Activated T-cell treated with anti-CD3 and anti-CD28 coated beads, Interleukin-2, amount 50 U/mL, for 72 hours (primary cell): ENCODE measurements at regions not wholly inside any gene's neighbourhood (a gene's known extent, or its start where the extent isn't known, plus 50 kb on each side); places are given as distances from the start of the nearest gene placed in this dataset.

Experiments used
- ATAC-seq, 2 donors: fragments of 150-1000 bp; cut with Tn5 transposase; replicated peaks in 1 of 2; 2 replicates each; pipeline ENCODE4 v1.10.0; 2021; ENCODE audit warnings: moderate library complexity in 2 of 2, mild to moderate bottlenecking in 1 of 2
- DNase-seq, 2 donors: peaks; one replicate each; pipeline ENCODE4 v3.0.0; 2021 to 2022; ENCODE audit warnings: mixed read lengths in 1 of 2
- H3K27ac Mint-ChIP-seq: one replicate; pipeline ENCODE4 v1.8.0; 2022; ENCODE audit warnings: mild to moderate bottlenecking, moderate library complexity, mixed read lengths
- H3K27me3 Mint-ChIP-seq: one replicate; pipeline ENCODE4 v1.8.0; 2022; ENCODE audit warnings: low read depth, mixed read lengths
- H3K36me3 Mint-ChIP-seq, 2 donors: one replicate each; pipeline ENCODE4 v1.8.0; 2022; ENCODE audit warnings: mixed read lengths in 2 of 2, mild to moderate bottlenecking in 1 of 2; ENCODE audit not compliant: insufficient read depth in 2 of 2
- H3K4me1 Mint-ChIP-seq: one replicate; pipeline ENCODE4 v1.8.0; 2022; ENCODE audit warnings: low read depth, mixed read lengths
- H3K4me3 Mint-ChIP-seq, 2 donors: one replicate each; pipeline ENCODE4 v1.8.0; 2022; ENCODE audit warnings: mild to moderate bottlenecking in 2 of 2, mixed read lengths in 2 of 2, moderate library complexity in 2 of 2
- H3K9me3 Mint-ChIP-seq, 2 donors: one replicate each; pipeline ENCODE4 v1.8.0; 2022; ENCODE audit warnings: mixed read lengths in 2 of 2

DNA sequence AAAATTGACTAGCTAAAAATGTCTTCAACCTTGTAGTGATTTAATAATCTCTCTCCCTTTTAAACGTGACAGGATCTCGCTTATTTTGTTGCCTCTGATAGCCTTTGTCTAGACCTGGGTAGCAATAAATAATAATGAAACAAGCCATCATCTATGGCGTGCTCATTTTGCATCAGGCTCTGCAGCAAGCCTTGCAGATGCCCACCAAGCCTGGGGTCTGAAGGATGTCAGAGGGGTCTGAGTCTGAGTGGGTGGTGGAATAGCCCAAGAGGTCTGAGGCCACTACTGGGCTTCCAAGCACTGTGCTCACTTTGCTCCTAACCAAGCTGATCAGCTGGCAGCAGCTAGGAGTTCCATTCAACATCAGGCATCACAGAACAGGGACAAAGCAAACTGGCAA is 109.4 kb downstream of the GYPC start:
- H3K36me3 Mint-ChIP-seq: no peaks in the 10 kb centered on the region
- H3K4me1 Mint-ChIP-seq: peaks cover 51% of the 10 kb centered on the region
- DNase-seq: no peak

DNA sequence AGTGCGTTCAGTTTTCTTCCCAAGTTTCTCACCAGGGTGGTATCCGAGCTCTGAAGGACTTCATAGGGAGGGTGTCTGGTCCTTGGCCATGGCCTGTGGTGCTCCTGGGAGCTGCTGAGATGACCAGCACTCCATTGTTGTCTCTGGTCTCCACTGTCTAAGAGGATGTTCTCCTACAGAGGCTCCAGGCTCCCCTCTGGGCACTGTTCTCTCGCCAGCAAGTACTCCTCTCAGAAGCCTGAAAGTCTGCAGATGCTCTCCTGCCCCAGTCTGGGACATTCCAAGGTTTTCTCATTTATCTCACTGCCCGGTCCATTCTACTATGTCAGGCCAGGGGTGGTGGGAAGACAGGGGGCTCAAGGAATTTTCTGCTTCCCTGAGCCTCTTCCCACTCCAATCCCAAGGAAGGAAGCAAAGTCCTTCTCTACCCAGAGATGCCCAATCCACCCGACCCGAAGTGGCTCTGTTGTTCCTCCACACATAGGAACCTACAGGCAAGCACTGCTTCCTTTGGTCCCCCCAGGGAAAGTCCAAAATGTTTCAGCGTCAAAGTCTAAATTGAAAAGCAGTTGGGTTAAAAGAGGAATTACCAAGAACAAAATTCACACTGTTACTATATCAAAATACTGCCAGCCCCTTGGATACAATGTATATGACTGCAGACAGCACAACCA is 110.5 kb downstream of the GYPC start:
- Mint-ChIP-seq H3K4me3 (no peak overlapping the region), H3K4me1 (peaks cover 45% of the 10 kb centered on the region), H3K27ac (no peak overlapping the region), H3K36me3 (no peaks in the 10 kb centered on the region), H3K9me3 (no peaks in the 10 kb centered on the region), H3K27me3 (no peaks in the 10 kb centered on the region)
- no peak for DNase-seq
- ATAC-seq: no peak

More for the DNA sequence above, 109.4 kb downstream of the GYPC start:
- Mint-ChIP-seq H3K4me3 (no peak overlapping the region), H3K27ac (no peak overlapping the region), H3K9me3 (no peaks in the 10 kb centered on the region), H3K27me3 (no peaks in the 10 kb centered on the region)
- ATAC-seq: no peak

DNA sequence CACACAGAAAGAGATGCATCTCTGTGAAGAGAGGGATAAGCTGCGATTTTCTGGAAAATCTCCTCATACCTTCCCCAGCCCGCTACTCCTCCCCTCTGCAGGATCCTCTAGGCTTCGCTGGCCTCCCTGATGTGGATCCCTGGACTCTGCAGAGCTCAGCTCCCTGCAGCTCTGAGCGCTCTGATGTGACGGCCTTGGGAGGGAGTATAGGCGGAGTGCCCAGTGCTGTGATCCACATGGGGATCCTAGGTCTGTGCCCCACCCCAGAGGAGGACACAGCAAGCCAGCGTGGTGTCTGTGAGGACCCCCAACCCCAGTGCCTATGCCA is 111.0 kb downstream of the GYPC start:
- DNase-seq (no peak), ATAC-seq (no peak)
- Mint-ChIP-seq H3K4me3 (no peak overlapping the region), H3K9me3 (no peaks in the 10 kb centered on the region), H3K27me3 (no peaks in the 10 kb centered on the region), H3K36me3 (no peaks in the 10 kb centered on the region), H3K27ac (no peak overlapping the region), H3K4me1 (peaks cover 40% of the 10 kb centered on the region)

DNA sequence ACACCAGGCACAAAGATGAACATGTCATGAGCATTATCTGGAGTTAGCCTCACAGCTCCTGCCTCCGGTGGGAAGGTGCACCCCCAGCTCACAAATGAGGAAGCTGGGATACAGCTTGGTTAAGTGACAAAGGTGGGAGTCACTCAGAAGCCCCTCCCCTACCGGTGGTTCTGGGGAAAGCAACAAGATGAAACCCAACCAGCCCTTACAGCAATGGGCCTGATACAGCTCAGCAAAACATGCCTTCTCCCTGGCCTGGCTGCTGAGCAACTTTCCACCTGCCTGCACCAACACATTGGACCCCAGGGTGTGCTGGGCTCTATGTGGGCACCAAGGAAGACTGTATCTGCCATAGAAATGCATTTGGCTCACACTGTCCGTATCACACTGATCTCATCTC is 113.2 kb downstream of the GYPC start:
- H3K27ac Mint-ChIP-seq: no peak overlapping the region
- H3K9me3 Mint-ChIP-seq: no peaks in the 10 kb centered on the region
- no peak for DNase-seq
- H3K27me3 Mint-ChIP-seq: no peaks in the 10 kb centered on the region
- no peak for ATAC-seq
- peaks cover 21% of the 10 kb centered on the region for H3K4me1 Mint-ChIP-seq
- H3K4me3 Mint-ChIP-seq: no peak overlapping the region
- no peaks in the 10 kb centered on the region for H3K36me3 Mint-ChIP-seq

DNA sequence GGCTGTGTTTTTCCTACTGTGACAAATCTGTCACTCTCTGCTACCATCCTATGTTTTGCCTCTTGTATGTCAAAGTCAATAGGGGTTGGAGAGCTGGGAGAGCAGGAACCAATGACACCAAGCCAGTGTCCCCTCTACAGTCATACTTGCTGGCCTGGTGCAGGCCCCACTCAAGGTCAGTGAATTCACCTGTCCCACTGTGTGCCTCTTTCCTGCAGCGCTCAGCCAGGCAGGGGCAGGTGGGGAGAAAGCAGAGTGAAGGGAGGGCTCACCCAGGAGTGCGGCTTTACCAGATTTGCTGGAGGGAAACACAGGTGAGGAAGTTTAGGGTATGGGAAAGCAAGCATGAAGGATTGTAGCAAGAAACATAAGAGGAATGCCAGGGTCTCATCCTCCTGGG is 114.5 kb downstream of the GYPC start:
- Mint-ChIP-seq H3K27me3 (no peaks in the 10 kb centered on the region), H3K9me3 (no peaks in the 10 kb centered on the region), H3K36me3 (no peaks in the 10 kb centered on the region), H3K27ac (no peak overlapping the region), H3K4me1 (peaks cover 12% of the 10 kb centered on the region), H3K4me3 (no peak overlapping the region)
- ATAC-seq (no peak), DNase-seq (no peak)

DNA sequence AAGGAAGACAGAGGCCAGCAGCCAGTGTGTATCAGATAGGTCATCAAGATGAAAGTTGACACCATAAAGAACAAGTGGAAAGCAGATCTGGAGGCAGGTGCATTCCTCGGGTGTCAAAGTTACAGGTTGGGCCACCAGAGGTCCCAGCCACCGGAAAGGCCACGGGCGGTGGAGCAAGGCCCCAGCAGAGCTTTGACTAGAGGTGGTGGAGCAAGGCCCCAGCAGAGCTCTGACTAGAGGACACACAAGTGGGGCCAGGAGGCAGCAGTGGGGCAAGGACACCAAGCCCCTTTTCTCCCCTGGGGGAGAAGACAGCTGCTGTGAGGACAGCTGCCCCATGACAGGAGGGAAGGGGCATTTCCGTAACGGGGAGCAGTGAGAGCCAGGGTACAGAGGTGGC is 115.1 kb downstream of the GYPC start:
- Mint-ChIP-seq H3K4me1 (peaks cover 12% of the 10 kb centered on the region), H3K36me3 (no peaks in the 10 kb centered on the region), H3K27ac (no peak overlapping the region), H3K4me3 (no peak overlapping the region), H3K9me3 (no peaks in the 10 kb centered on the region), H3K27me3 (no peaks in the 10 kb centered on the region)
- DNase-seq (no peak), ATAC-seq (no peak)

DNA sequence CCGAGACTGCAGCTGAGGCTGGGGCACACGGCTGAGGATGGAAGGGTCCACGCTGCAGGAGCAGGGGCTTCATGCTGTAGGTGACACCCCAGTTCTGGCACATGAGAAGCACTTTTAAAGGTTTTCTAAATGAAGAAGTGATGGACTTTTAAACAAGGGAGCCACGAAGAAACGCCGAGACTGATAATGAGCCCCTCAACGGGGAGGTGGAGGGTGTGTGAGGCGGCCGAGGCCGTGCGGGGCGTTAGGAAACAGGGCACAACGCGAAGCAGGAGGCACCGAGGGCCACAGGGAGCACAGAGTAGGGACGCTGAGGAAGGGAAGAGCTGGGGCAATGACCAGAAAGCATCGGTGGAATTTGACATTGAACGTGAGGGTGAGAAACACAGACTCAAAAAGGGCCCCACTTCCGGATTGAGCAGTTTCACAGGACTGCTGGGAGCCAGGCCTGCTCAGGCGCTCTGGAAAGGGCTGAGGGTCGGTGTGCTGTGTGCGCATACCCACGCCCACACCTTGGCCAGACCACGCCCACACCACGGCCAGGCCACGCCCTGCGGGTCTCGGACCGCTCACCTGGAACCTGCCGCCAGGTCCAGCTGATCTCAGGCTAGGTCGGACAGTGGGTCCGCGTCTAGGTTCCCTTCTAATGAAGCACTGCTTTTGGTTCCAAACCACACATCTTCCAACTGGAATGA is 115.7 kb downstream of the GYPC start:
- Mint-ChIP-seq H3K27me3 (no peaks in the 10 kb centered on the region), H3K4me1 (peaks cover 7% of the 10 kb centered on the region), H3K36me3 (no peaks in the 10 kb centered on the region), H3K9me3 (no peaks in the 10 kb centered on the region), H3K27ac (no peak overlapping the region), H3K4me3 (no peak overlapping the region)
- DNase-seq: no peak
- no peak for ATAC-seq

DNA sequence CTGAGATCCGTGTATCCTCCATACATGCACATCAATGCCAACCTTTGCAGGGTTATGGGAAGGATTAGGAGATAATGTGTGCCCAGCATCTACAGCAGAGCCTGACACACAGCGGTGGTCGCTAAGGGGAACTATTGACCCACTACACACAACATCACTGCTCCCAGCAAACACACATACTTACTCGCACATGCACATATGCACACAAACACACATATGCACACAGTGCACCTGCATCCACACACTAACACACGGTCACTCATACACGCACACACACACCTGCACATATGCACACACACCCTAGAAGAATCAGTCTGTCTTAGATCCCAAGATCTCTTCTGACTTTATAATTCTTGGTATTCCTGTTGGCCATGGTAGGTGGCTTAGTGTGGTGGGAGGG is 118.3 kb downstream of the GYPC start:
- no peak overlapping the region for H3K27ac Mint-ChIP-seq
- no peak overlapping the region for H3K4me3 Mint-ChIP-seq
- no peaks in the 10 kb centered on the region for H3K27me3 Mint-ChIP-seq
- DNase-seq (no peak), ATAC-seq (no peak)
- H3K9me3 Mint-ChIP-seq: no peaks in the 10 kb centered on the region
- H3K4me1 Mint-ChIP-seq: peaks cover 7% of the 10 kb centered on the region
- H3K36me3 Mint-ChIP-seq: no peaks in the 10 kb centered on the region

DNA sequence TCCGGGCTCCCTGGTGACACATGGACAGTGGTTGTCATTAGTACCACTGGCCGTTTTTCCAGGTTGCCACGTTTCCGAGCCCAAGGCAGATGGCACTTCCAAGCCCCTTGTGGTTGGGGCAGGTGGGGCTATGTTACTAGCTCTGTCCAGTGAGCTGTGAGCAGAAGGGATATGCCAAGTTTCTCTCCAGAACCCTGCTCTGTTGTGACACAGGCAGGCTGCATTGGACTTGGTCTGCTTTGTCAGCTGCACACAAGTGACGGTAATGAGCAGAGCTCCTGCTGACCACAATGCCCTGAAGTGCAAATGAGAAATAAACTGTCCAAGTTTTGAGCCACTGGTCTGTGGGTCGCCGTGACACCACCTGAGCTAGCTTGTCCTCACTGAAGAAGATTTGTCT is 118.8 kb downstream of the GYPC start:
- H3K36me3 Mint-ChIP-seq: no peaks in the 10 kb centered on the region
- no peak overlapping the region for H3K27ac Mint-ChIP-seq
- H3K4me3 Mint-ChIP-seq: no peak overlapping the region
- no peak for DNase-seq
- no peaks in the 10 kb centered on the region for H3K9me3 Mint-ChIP-seq
- no peak for ATAC-seq
- H3K27me3 Mint-ChIP-seq: no peaks in the 10 kb centered on the region
- peaks cover 7% of the 10 kb centered on the region for H3K4me1 Mint-ChIP-seq

DNA sequence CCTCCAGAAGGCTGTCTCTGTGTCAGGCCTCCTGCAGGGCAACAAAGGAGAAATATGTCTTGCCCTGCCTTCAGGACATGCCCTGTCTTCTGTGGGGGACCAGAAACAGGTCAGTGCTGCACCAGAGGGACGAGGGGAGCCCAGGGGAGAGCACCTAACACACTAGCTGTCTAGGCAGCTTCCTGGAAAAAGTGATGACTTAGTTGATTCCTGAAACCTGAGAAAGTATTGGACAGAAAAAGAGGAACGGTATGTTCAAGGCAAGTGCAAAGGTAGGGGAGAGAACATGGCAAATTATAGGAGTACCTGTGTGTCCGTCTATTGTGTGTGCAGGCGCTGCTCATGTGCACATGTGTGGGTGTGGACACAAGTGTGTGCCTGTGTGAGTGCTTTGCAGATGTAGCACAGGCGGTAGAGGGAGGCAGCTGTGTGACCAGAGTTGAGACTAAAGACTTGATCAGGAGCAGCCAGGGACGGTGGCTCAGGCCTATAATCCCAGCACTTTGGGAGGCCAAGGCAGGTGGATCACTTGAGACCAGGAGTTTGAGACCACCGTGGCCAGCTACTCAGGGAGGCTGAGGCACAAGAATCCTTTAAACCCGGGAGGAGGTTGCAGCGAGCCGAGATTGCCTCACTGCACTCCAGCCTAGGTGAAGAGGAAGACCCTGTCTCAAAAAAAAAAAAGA is 119.5 kb downstream of the GYPC start:
- DNase-seq: no peak
- Mint-ChIP-seq H3K4me1 (peaks cover 7% of the 10 kb centered on the region), H3K36me3 (no peaks in the 10 kb centered on the region), H3K9me3 (no peaks in the 10 kb centered on the region), H3K27me3 (peaks cover 5% of the 10 kb centered on the region), H3K27ac (peak overlapping the region; percentile 64), H3K4me3 (peak overlapping the region; percentile 57 to 74)
- ATAC-seq: no peak

DNA sequence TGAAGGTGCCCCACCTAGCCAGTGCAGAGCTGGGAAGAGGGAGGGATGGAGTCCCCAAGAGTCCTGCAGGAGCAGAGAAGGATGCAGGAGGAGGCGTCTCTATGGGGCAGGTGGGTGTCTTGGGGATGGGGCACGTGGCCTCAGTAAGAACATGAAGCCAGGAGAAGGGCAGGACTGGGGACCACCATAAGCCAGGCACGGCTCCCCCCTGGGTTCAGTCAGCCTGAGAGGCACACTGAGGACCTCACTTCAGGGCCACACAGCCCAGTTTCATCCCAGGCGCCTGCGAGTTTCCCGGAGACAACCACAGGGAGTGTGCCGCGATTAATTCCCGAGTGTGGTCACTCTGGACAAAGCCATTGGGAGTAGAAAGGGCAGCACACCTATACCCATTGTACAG is 120.3 kb downstream of the GYPC start:
- peaks cover 8% of the 10 kb centered on the region for H3K27me3 Mint-ChIP-seq
- H3K4me3 Mint-ChIP-seq: peak overlapping the region; percentile 57 to 74
- ATAC-seq (peak; percentile 2), DNase-seq (peak in 1 of 2 donors; percentile 5)
- no peaks in the 10 kb centered on the region for H3K9me3 Mint-ChIP-seq
- H3K36me3 Mint-ChIP-seq: no peaks in the 10 kb centered on the region
- H3K4me1 Mint-ChIP-seq: peaks cover 7% of the 10 kb centered on the region
- no peak overlapping the region for H3K27ac Mint-ChIP-seq

DNA sequence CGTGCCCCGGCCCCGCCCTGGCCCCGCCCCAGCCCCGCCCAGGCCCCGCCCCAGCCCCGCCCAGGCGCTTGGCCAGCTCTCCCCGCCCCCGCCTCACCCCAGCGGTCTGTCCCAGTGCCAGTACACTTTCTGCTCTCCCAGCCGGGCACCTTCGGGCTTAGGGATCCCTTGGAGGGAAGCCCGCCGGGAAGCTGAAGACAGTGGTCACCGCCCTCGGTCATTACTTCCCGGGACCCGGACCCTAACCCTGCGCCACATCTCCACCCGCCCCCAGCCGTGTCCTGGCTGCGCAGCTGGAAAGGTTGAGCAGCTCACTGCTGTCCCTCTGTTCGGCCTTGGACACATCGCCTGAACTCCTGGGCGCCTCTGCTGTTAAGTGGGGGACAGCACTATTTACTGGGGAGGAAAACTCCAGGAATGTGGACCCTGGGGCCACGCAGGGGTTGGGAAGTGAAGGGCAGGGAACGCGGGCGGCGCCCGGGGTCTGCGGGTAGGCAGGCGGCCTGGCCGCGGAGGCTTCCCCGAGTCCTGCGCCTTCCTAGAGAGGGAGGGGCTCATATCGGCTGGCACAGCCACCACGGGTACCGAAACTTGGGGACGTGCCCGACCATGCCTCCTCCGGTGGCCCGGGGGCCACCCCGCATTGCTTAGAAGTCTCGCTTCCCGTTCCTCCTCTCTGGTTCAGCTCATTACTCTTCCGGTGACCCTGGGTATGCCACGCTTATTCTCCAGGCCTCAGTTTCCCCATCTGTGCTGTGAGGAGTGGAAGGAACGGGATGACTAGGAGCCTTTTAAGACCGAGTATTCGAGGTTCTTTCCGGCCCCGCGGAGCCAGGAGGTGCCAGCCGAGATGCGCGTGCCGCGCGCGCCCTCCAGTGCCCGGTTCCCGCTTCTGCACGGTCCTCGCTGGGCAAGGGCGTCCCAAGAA is 121.0 kb downstream of the GYPC start:
- peak; percentile 91 to 93 for ATAC-seq
- peak; percentile 84 to 87 for DNase-seq
- Mint-ChIP-seq H3K27me3 (peaks cover 13% of the 10 kb centered on the region), H3K4me1 (peaks cover 7% of the 10 kb centered on the region), H3K4me3 (peak overlapping the region; percentile 89 to 92), H3K27ac (peak overlapping the region; percentile 31), H3K36me3 (no peaks in the 10 kb centered on the region), H3K9me3 (no peaks in the 10 kb centered on the region)

DNA sequence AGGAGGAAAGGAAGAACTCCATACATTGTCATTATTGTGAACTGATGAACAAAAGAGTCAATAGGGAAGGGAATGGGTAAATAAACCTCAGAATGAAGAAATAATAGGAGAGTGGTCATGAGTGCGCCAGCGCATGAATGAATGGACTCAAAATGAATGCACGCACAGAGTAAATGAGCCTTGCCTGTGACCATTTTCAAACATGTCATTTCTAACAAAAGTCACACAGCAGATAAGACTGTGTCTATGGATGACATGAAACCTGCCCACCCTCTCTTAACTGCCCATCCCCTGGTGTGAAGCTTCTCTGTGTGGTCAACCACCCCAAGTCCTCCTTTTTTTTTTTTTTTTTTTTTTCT is 121.1 kb upstream of the TEX51 start:
- H3K27ac Mint-ChIP-seq: no peak overlapping the region

More for the DNA sequence above, 121.1 kb upstream of the TEX51 start:
- H3K27me3 Mint-ChIP-seq: peaks cover 17% of the 10 kb centered on the region
- no peaks in the 10 kb centered on the region for H3K36me3 Mint-ChIP-seq
- DNase-seq (no peak), ATAC-seq (peak; percentile 6 to 18)
- no peaks in the 10 kb centered on the region for H3K9me3 Mint-ChIP-seq
- H3K4me3 Mint-ChIP-seq: peak overlapping the region; percentile 89 to 92
- H3K4me1 Mint-ChIP-seq: peaks cover 7% of the 10 kb centered on the region
